ENCODE measurements at regions not wholly inside any gene's neighbourhood (a gene's known extent, or its start where the extent isn't known, plus 50 kb on each side); places are given as distances from the start of the nearest gene placed in this dataset.

DNA sequence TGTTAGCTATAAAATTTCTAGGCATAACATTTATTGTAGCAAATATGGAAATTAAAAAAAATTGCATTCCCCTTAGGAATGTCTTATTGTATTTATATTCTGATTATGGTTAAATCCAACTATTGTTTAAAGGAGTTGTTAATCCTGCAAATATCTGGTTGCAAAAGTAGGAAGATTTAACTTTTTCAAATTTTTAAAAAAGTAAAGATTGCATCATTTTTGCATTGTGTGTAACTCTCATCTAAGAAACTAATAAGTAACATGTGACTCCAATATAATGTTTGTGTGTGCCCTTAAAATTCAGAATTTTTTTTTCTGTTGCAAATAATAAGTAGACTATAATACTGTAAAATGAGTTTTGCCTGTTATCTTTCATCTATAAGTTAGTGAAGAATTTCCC lies 204.1 kb upstream of the DPH6 start:
- in situ Hi-C loops (cut with MboI): no loop called here
- TF ChIP-seq PAX5 (IDR thresholded peaks at IDR 0.05; ENCODE audit: borderline replicate concordance, low read depth, low read length) (no peak), CBX3 (IDR thresholded peaks at IDR 0.05; ENCODE audit: borderline replicate concordance, low read depth) (no peak), USF1 (IDR thresholded peaks at IDR 0.05; ENCODE audit: borderline replicate concordance, extremely low read length, insufficient read depth, low read depth, low read length) (no peak), TCF7 (IDR thresholded peaks at IDR 0.05; ENCODE audit: borderline replicate concordance) (no peak), RELB (IDR thresholded peaks at IDR 0.05; ENCODE audit: low read depth) (no peak), SUPT20H (IDR thresholded peaks at IDR 0.05; ENCODE audit: borderline replicate concordance, control insufficient read depth, low read depth, low read length) (no peak), ZNF207 (IDR thresholded peaks at IDR 0.05; ENCODE audit: borderline replicate concordance) (no peak), ESRRA (IDR thresholded peaks at IDR 0.05; ENCODE audit: low read length) (no peak), FOXK2 (IDR thresholded peaks at IDR 0.05) (no peak), EP300 (IDR thresholded peaks at IDR 0.05; ENCODE audit: borderline replicate concordance in 1 of 2, control insufficient read depth in 1 of 2, low read depth in 2 of 2, low read length in 2 of 2) (no peak), IKZF1 (conservative IDR thresholded peaks at IDR 0.05) (no peak), RFX5 (IDR thresholded peaks at IDR 0.05; ENCODE audit: low read depth, low read length) (no peak), SMARCA5 (IDR thresholded peaks at IDR 0.05) (no peak), KLF5 (IDR thresholded peaks at IDR 0.05; ENCODE audit: partially characterized antibody) (no peak), RUNX3 (IDR thresholded peaks at IDR 0.05; ENCODE audit: low read length) (no peak), ZBTB4 (CRISPR knock-in tag; IDR thresholded peaks at IDR 0.05) (no peak)
- TF ChIP-seq, protein P1, sequence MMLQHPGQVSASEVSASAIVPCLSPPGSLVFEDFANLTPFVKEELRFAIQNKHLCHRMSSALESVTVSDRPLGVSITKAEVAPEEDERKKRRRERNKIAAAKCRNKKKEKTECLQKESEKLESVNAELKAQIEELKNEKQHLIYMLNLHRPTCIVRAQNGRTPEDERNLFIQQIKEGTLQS (IDR thresholded peaks at IDR 0.05; ENCODE audit: borderline replicate concordance, extremely low read depth, low read depth, low read length): no peak
- TF ChIP-seq, protein P2, sequence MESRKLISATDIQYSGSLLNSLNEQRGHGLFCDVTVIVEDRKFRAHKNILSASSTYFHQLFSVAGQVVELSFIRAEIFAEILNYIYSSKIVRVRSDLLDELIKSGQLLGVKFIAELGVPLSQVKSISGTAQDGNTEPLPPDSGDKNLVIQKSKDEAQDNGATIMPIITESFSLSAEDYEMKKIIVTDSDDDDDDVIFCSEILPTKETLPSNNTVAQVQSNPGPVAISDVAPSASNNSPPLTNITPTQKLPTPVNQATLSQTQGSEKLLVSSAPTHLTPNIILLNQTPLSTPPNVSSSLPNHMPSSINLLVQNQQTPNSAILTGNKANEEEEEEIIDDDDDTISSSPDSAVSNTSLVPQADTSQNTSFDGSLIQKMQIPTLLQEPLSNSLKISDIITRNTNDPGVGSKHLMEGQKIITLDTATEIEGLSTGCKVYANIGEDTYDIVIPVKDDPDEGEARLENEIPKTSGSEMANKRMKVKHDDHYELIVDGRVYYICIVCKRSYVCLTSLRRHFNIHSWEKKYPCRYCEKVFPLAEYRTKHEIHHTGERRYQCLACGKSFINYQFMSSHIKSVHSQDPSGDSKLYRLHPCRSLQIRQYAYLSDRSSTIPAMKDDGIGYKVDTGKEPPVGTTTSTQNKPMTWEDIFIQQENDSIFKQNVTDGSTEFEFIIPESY (IDR thresholded peaks at IDR 0.05): no peak

More for the DNA sequence above, 204.1 kb upstream of the DPH6 start:
- no peaks in the 10 kb centered on the region for H3K27me3 ChIP-seq (replicated peaks in 1 of 2; ENCODE audit: control insufficient read depth in 2 of 2, insufficient read depth in 2 of 2, low read length in 1 of 2)
- H4K20me1 ChIP-seq (ENCODE audit: control insufficient read depth, insufficient read depth): no peaks in the 10 kb centered on the region
- H3K9me3 ChIP-seq (replicated peaks; ENCODE audit: control insufficient read depth, insufficient read depth, low read length): no peaks in the 10 kb centered on the region
- no peak overlapping the region for H3K4me3 ChIP-seq
- ChIA-PET CTCF (interaction anchor here (0.5 to 3.3 kb wide), 10 partner anchors 9 to 758 kb away, joined by 3 to 34 read pairs (median 4); no protein-coding TSS in a partner anchor), SMC1A (ENCODE audit: uncharacterized antibody, unreplicated experiment) (interaction anchor here (1.1 to 1.3 kb wide), 2 partner anchors 17 to 227 kb away, joined by 3 to 4 read pairs; no protein-coding TSS in a partner anchor), RAD21 (ENCODE audit: unreplicated experiment) (no interaction called here), POLR2A (no interaction called here)
- no peak for FAIRE-seq
- intact Hi-C loops (cut with micrococcal nuclease; ENCODE audit: unreplicated experiment): loop anchor here (5.0 to 10.0 kb wide), 3 partner anchors 228 to 1385 kb away; no protein-coding TSS in a partner anchor
- ATAC-seq: no peak
- H3K27ac ChIP-seq (ENCODE audit: control insufficient read depth, insufficient read depth): no peak overlapping the region
- no peak for DNase-seq (ENCODE audit: low read depth, low spot score)
- no peak overlapping the region for H2AFZ ChIP-seq (ENCODE audit: control insufficient read depth, low read depth, low read length)
- no peak overlapping the region for H3K4me2 ChIP-seq (ENCODE audit: control insufficient read depth, insufficient read depth)
- H3K4me1 ChIP-seq (ENCODE audit: control insufficient read depth, insufficient read depth, low read length): no peaks in the 10 kb centered on the region
- H3K9ac ChIP-seq (ENCODE audit: control insufficient read depth, insufficient read depth, low read length): no peak overlapping the region
- H3K79me2 ChIP-seq (ENCODE audit: control insufficient read depth, insufficient read depth, low read length): no peaks in the 10 kb centered on the region
- BruUV-seq (replicated peaks): no TSS peak
- no peaks in the 10 kb centered on the region for H3K36me3 ChIP-seq (ENCODE audit: control insufficient read depth in 2 of 2, insufficient read depth in 2 of 2, low read length in 1 of 2)

Measured in GM12878 (cell line).